ENCODE measurements at regions not wholly inside any gene's neighbourhood (a gene's known extent, or its start where the extent isn't known, plus 50 kb on each side); places are given as distances from the start of the nearest gene placed in this dataset.
A peak's percentile ranks its signal among the peaks of the same experiment; 100 is the strongest.

GRCh38 chr1:202067188-202067974 lies 55.3 kb upstream of the GPR37L1 start:
- DNase-seq (ENCODE audit: low spot score), result peak; percentile 14

- DNase-seq (ENCODE audit: low spot score), result no peak
These were observed 54.1 kb upstream of the GPR37L1 start for GRCh38 chr1:202068596-202068995.

- DNase-seq (ENCODE audit: low spot score), result peak; percentile 53
These were observed 53.1 kb upstream of the GPR37L1 start for GRCh38 chr1:202069662-202070061.

- DNase-seq (ENCODE audit: low spot score), result no peak
These were observed 50.4 kb upstream of the GPR37L1 start for GRCh38 chr1:202072211-202072765.

All from NAMALWA (cell line).